Ovary (tissue), 7 donors: ENCODE measurements at regions not wholly inside any gene's neighbourhood (a gene's known extent, or its start where the extent isn't known, plus 50 kb on each side); places are given as distances from the start of the nearest gene placed in this dataset.

Experiments used
- DNase-seq, 5 donors: peaks; one replicate each; pipeline ENCODE4 v3.0.0-alpha.2; 2019 to 2020
- H3K27ac ChIP-seq, 2 donors: fragments of 200-600 bp; one replicate each; pipeline versions ENCODE4 v1.5.1 to v1.8.0; 2019 to 2022
- H3K27me3 ChIP-seq: fragments of 200-600 bp; one replicate; pipeline ENCODE4 v1.8.0; 2022
- H3K36me3 ChIP-seq: fragments of 200-600 bp; sonication (generic); one replicate; pipeline ENCODE4 v1.5.1; 2019
- H3K4me1 ChIP-seq: one replicate; pipeline ENCODE4 v1.8.1; 2013; ENCODE audit warnings: mild to moderate bottlenecking, moderate library complexity; ENCODE audit not compliant: insufficient read depth
- H3K4me3 ChIP-seq: fragments of 200-600 bp; sonication (generic); one replicate; pipeline ENCODE4 v1.5.1; 2017
- H3K9me3 ChIP-seq, 2 donors: fragments of 200-600 bp in 1 of 2; sonication (generic) in 1 of 2; one replicate each; pipeline versions ENCODE4 v1.5.1 to v1.8.1; 2013 to 2019; ENCODE audit warnings: mild to moderate bottlenecking in 1 of 2, moderate library complexity in 1 of 2
- EP300 ChIP-seq: sonication (generic); formaldehyde crosslinking; IDR thresholded peaks from one replicate; pipeline ENCODE4 v1.6.1; 2017; ENCODE audit warnings: antibody characterized with exemption
- POLR2A ChIP-seq: fragments of 450-650 bp; IDR thresholded peaks from one replicate; pipeline ENCODE4 v1.6.1; 2017; ENCODE audit warnings: antibody characterized with exemption, mild to moderate bottlenecking, moderate library complexity
- WGBS, 3 donors: extraction: QIAGEN DNeasy Blood & Tissue Kit in 1 of 3; methylation state at CpG; one replicate each; pipeline versions ENCODE4 v1.1.5 to v1.1.7; 2013 to 2017; 5-methylcytosine and 5-hydroxymethylcytosine counted together
- intact Hi-C, 4 donors: fragments of 100-400 bp; cut with DNase I; formaldehyde crosslinking; loops; one replicate each; pipeline versions ENCODE4 v1.11.0 to v1.15.1; 2022 to 2023
- TF ChIP-seq, protein P1 (sequence below), 3 donors: fragments of 450-650 bp in 2 of 3; fragments of 200-600 bp in 1 of 3; IDR thresholded peaks; one replicate each; pipeline versions ENCODE4 v1.5.1 to v1.8.0; 2016 to 2022; ENCODE audit warnings: antibody characterized with exemption in 3 of 3, mild to moderate bottlenecking in 1 of 3
- donor health status: DM: no; HTN: no; CAD: no; lungs with moderate emphysema.
- donor health status: DM: no; HTN: no; CAD: no.
- donor health status: Bipolar disorder and iron deficiency.
- donor health status: DM: no; HTN: no; CAD: no.
- donor health status: DM: yes; HTN: yes; CAD: no.

DNA sequence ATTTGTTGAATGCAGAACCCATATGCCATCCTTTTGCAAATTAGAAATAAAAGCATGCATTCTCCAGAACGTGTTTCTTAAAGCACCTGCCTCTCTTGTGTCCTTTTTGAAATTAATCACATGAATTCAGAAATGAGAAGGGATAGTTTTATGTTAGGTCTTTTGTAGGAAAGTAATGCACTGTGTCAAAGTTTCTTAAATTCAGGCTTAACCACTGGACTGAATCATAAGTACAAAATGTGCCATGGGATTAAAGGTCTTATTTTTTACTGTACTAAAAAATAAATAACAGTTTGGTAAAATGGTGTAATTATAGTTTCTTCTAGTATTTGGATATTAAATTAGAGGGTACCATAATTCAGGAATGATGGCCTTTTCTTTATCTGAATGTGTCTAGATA lies 290.1 kb upstream of the USP25 start:
- no peak for DNase-seq
- H3K4me1 ChIP-seq, result no peaks in the 10 kb centered on the region
- no peaks in the 10 kb centered on the region for H3K36me3 ChIP-seq
- intact Hi-C loops, result no loop called here
- H3K27me3 ChIP-seq, result no peaks in the 10 kb centered on the region
- no peak overlapping the region for H3K27ac ChIP-seq
- H3K4me3 ChIP-seq, result no peak overlapping the region
- TF ChIP-seq, protein P1, sequence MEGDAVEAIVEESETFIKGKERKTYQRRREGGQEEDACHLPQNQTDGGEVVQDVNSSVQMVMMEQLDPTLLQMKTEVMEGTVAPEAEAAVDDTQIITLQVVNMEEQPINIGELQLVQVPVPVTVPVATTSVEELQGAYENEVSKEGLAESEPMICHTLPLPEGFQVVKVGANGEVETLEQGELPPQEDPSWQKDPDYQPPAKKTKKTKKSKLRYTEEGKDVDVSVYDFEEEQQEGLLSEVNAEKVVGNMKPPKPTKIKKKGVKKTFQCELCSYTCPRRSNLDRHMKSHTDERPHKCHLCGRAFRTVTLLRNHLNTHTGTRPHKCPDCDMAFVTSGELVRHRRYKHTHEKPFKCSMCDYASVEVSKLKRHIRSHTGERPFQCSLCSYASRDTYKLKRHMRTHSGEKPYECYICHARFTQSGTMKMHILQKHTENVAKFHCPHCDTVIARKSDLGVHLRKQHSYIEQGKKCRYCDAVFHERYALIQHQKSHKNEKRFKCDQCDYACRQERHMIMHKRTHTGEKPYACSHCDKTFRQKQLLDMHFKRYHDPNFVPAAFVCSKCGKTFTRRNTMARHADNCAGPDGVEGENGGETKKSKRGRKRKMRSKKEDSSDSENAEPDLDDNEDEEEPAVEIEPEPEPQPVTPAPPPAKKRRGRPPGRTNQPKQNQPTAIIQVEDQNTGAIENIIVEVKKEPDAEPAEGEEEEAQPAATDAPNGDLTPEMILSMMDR (IDR thresholded peaks at IDR 0.05), result no peak
- TF ChIP-seq POLR2A (no peak), EP300 (no peak)
- no peaks in the 10 kb centered on the region for H3K9me3 ChIP-seq
- WGBS, 3 donors, result 74 to 89% (median 82%) methylated on average over 1 of the region's 1 CpG

DNA sequence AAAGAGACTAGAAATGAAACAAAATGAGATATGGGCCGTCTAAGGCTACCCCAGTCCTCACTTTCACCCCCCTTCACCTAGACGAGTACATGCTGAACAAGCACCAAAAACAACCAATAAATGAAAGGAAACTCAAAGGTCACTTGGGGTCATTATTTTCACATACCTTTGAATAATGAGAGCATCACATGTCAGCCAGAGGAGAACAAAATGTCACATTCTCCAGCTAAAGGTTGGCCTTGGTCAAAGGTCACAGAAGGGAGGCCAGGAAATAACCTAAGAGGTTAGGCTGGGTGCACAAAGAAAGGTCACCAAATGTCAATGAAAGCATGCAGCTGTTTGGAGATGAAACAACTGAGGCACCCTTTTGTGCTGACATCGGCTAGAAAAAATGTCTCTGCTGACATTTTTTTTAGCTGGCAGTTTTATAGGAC lies 288.7 kb upstream of the USP25 start:
- intact Hi-C loops, result no loop called here
- no peaks in the 10 kb centered on the region for H3K27me3 ChIP-seq
- H3K27ac ChIP-seq, result no peak overlapping the region
- no peaks in the 10 kb centered on the region for H3K9me3 ChIP-seq
- 74 to 78% (median 75%) methylated on average over 3 of the region's 3 CpGs for WGBS, 3 donors
- no peaks in the 10 kb centered on the region for H3K4me1 ChIP-seq
- no peak for DNase-seq
- no peaks in the 10 kb centered on the region for H3K36me3 ChIP-seq
- H3K4me3 ChIP-seq, result no peak overlapping the region
- TF ChIP-seq, protein P1 (IDR thresholded peaks at IDR 0.05), result no peak
- no peak for TF ChIP-seq EP300
- TF ChIP-seq POLR2A, result no peak

DNA sequence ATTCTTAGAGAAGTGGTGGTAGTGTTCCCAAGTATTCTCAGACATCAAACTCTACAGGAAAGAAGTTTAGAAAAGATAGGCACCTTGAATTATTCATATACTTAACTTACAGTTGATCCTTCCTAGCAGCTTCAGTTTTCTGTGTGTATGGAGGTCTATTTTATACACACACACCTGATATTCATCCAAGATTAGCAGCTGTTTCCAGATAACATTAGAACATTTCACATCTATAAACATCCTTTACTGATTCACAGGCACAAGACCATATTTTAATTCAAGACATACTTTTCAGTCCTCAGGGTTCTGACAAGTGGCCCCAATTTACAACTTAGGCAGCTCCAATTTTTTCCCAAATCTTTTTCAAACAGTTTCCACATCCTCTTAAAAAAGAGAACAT lies 287.8 kb upstream of the USP25 start:
- no peak for TF ChIP-seq EP300
- TF ChIP-seq, protein P1 (IDR thresholded peaks at IDR 0.05), result no peak
- Histone ChIP-seq H3K27me3 (no peaks in the 10 kb centered on the region), H3K27ac (no peak overlapping the region), H3K4me3 (no peak overlapping the region), H3K4me1 (no peaks in the 10 kb centered on the region), H3K36me3 (no peaks in the 10 kb centered on the region), H3K9me3 (no peaks in the 10 kb centered on the region)
- intact Hi-C loops, result no loop called here
- DNase-seq, result no peak

DNA sequence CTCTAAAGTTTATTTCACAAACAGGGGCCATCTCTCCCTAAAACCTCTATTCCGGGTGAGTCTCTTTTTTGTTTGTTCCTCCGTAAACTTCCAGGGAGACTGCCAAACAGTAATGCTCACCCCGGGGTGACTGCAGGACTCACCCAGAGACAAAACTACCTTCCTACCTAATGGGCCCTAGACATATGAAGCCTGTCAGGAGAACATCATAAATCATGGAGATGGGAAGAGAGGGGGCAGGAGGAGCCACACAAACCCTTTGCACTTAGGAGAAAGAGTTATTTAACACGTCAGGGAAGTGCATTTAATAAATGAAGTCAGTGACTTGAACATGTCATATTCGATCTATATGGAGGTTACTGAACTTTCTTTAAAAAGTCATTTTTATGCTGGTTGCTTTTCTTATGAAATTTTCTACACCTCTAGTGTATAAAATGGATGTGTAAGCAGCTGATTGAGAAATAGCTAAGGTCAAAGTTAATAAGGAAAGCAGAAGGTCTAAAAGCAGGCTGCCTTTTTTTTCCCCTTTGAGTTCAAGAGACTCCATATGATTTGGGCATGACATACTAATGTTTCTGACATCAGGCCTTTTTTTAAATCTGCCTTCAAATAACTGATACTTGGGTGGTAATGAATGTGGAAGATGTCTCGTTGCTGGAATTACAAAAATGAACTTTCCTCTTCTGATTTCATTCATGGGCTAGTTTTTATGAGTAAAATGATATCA lies 286.9 kb upstream of the USP25 start:
- 65 to 72% (median 66%) methylated on average over 6 of the region's 6 CpGs for WGBS, 3 donors
- Histone ChIP-seq H3K27me3 (no peaks in the 10 kb centered on the region), H3K36me3 (no peaks in the 10 kb centered on the region), H3K9me3 (no peaks in the 10 kb centered on the region), H3K27ac (no peak overlapping the region), H3K4me1 (no peaks in the 10 kb centered on the region), H3K4me3 (no peak overlapping the region)
- TF ChIP-seq EP300 (no peak), POLR2A (no peak)
- TF ChIP-seq, protein P1 (IDR thresholded peaks at IDR 0.05), result no peak
- intact Hi-C loops, result no loop called here
- no peak for DNase-seq
